Trophoblast cell (in vitro differentiated cells and primary cell): ENCODE measurements at regions not wholly inside any gene's neighbourhood (a gene's known extent, or its start where the extent isn't known, plus 50 kb on each side); places are given as distances from the start of the nearest gene placed in this dataset.

ENCODE experiments used
- DNase-seq, 2 donors: peaks; one replicate each; pipeline ENCODE4 v3.0.0-alpha.2; 2016
- H2AFZ ChIP-seq: 2 replicates; pipeline ENCODE4 v1.6.1; 2013; ENCODE audit warnings: low read length, moderate library complexity, mild to moderate bottlenecking; ENCODE audit not compliant: insufficient read depth, poor library complexity
- H2AK5ac ChIP-seq: 2 replicates; pipeline ENCODE4 v1.6.1; 2013; ENCODE audit warnings: mild to moderate bottlenecking, low read length
- H2BK120ac ChIP-seq: 2 replicates; pipeline ENCODE4 v1.6.1; 2013; ENCODE audit warnings: low read length, mild to moderate bottlenecking, moderate library complexity; ENCODE audit not compliant: insufficient read depth, poor library complexity
- H2BK12ac ChIP-seq: 2 replicates; pipeline ENCODE4 v1.6.1; 2013; ENCODE audit warnings: mild to moderate bottlenecking, low read length, moderate library complexity
- H2BK5ac ChIP-seq: 2 replicates; pipeline ENCODE4 v1.6.1; 2013; ENCODE audit warnings: low read length, low read depth, moderate library complexity, mild to moderate bottlenecking; ENCODE audit not compliant: poor library complexity
- H3K14ac ChIP-seq: 2 replicates; pipeline ENCODE4 v1.6.1; 2013; ENCODE audit warnings: mild to moderate bottlenecking, low read length
- H3K18ac ChIP-seq: 2 replicates; pipeline ENCODE4 v1.6.1; 2013; ENCODE audit warnings: mild to moderate bottlenecking, low read length
- H3K23ac ChIP-seq: 2 replicates; pipeline ENCODE4 v1.6.1; 2013; ENCODE audit warnings: low read length
- H3K27ac ChIP-seq: 2 replicates; pipeline ENCODE4 v1.5.1; 2013; ENCODE audit warnings: low read depth, mild to moderate bottlenecking, inconsistent platforms, low read length, moderate library complexity
- H3K27me3 ChIP-seq: 2 replicates; pipeline ENCODE4 v1.6.1; 2013; ENCODE audit warnings: inconsistent platforms, mild to moderate bottlenecking, low read length, moderate library complexity; ENCODE audit not compliant: insufficient read depth
- H3K36me3 ChIP-seq, 2 experiments: 1 replicate in 1 of 2; 2 replicates in 1 of 2; pipeline ENCODE4 v1.6.1; 2013; ENCODE audit warnings: low read length in 2 of 2, mild to moderate bottlenecking in 2 of 2, moderate library complexity in 1 of 2; ENCODE audit not compliant: insufficient read depth in 2 of 2, control insufficient read depth in 1 of 2
- H3K4ac ChIP-seq: 2 replicates; pipeline ENCODE4 v1.6.1; 2013; ENCODE audit warnings: low read depth, mild to moderate bottlenecking, low read length, moderate library complexity
- H3K4me1 ChIP-seq, 2 experiments: 1 replicate in 1 of 2; 2 replicates in 1 of 2; pipeline ENCODE4 v1.6.1; 2013; ENCODE audit warnings: low read length in 2 of 2, mild to moderate bottlenecking in 2 of 2, moderate library complexity in 1 of 2; ENCODE audit not compliant: insufficient read depth in 2 of 2, control insufficient read depth in 1 of 2
- H3K4me2 ChIP-seq: 2 replicates; pipeline ENCODE4 v1.6.1; 2013; ENCODE audit warnings: inconsistent platforms, mild to moderate bottlenecking, low read length, moderate library complexity
- H3K4me3 ChIP-seq: 2 replicates; pipeline ENCODE4 v1.5.1; 2013; ENCODE audit warnings: mild to moderate bottlenecking, low read depth, low read length, inconsistent platforms
- H3K79me1 ChIP-seq: one replicate; pipeline ENCODE4 v1.6.1; 2013; ENCODE audit warnings: low read length
- H3K79me2 ChIP-seq: 2 replicates; pipeline ENCODE4 v1.6.1; 2013; ENCODE audit warnings: low read length, mild to moderate bottlenecking; ENCODE audit not compliant: control insufficient read depth, insufficient read depth, poor library complexity
- H3K9ac ChIP-seq: 2 replicates; pipeline ENCODE4 v1.6.1; 2013; ENCODE audit warnings: mild to moderate bottlenecking, low read length
- H3K9me3 ChIP-seq: 2 replicates; pipeline ENCODE4 v1.6.1; 2013; ENCODE audit warnings: low read depth, mild to moderate bottlenecking, control low read depth, inconsistent platforms, low read length; ENCODE audit not compliant: insufficient read depth
- H4K12ac ChIP-seq: 2 replicates; pipeline ENCODE4 v1.6.1; 2013; ENCODE audit warnings: low read depth, mild to moderate bottlenecking, low read length, moderate library complexity
- H4K8ac ChIP-seq: 2 replicates; pipeline ENCODE4 v1.6.1; 2013; ENCODE audit warnings: low read depth, mild to moderate bottlenecking, low read length, moderate library complexity
- H4K91ac ChIP-seq: one replicate; pipeline ENCODE4 v1.6.1; 2013; ENCODE audit warnings: low read depth, mild to moderate bottlenecking, low read length, moderate library complexity
- WGBS: extraction: QIAGEN DNeasy Blood & Tissue Kit; methylation state at CpG from one replicate; pipeline ENCODE4 v1.1.7; 2013; ENCODE audit warnings: missing lambda C conversion rate; ENCODE audit not compliant: insufficient read length, insufficient coverage; ENCODE audit errors: extremely low coverage; 5-methylcytosine and 5-hydroxymethylcytosine counted together

- no peak overlapping the region for H2AFZ ChIP-seq
- no peaks in the 10 kb centered on the region for H3K4me1 ChIP-seq
- no peak overlapping the region for H2BK120ac ChIP-seq
- no peak overlapping the region for H3K14ac ChIP-seq
- DNase-seq: no peak
- H3K36me3 ChIP-seq: no peaks in the 10 kb centered on the region
- no peak overlapping the region for H3K27ac ChIP-seq
- no peak overlapping the region for H3K18ac ChIP-seq
- no peak overlapping the region for H3K23ac ChIP-seq
- H3K4me3 ChIP-seq: no peak overlapping the region
- no peak overlapping the region for H2AK5ac ChIP-seq
- no CpG with 5 or more reads among the region's 1 CpG for WGBS
- no peak overlapping the region for H3K9ac ChIP-seq
- H3K79me2 ChIP-seq: no peaks in the 10 kb centered on the region
- H3K79me1 ChIP-seq: no peaks in the 10 kb centered on the region
- no peak overlapping the region for H4K8ac ChIP-seq
- no peak overlapping the region for H4K91ac ChIP-seq
- H3K4ac ChIP-seq: no peak overlapping the region
- H2BK5ac ChIP-seq: no peak overlapping the region
- H3K9me3 ChIP-seq: no peaks in the 10 kb centered on the region
- H4K12ac ChIP-seq: no peak overlapping the region
- H2BK12ac ChIP-seq: no peak overlapping the region
- no peak overlapping the region for H3K4me2 ChIP-seq
- no peaks in the 10 kb centered on the region for H3K27me3 ChIP-seq
These were observed 1309.0 kb upstream of the PABPC4L start for GRCh38 chr4:135510582-135510981.

GRCh38 chr4:135508006-135508714, 1306.6 kb upstream of the PABPC4L start:
- no CpG with 5 or more reads among the region's 4 CpGs for WGBS
- no peak overlapping the region for H4K12ac ChIP-seq
- H3K9ac ChIP-seq: no peak overlapping the region
- no peaks in the 10 kb centered on the region for H3K9me3 ChIP-seq
- H4K8ac ChIP-seq: no peak overlapping the region
- H4K91ac ChIP-seq: no peak overlapping the region
- H3K4me2 ChIP-seq: no peak overlapping the region
- H2BK5ac ChIP-seq: no peak overlapping the region
- no peak overlapping the region for H2AK5ac ChIP-seq
- H3K4me1 ChIP-seq: no peaks in the 10 kb centered on the region
- H2BK120ac ChIP-seq: no peak overlapping the region
- no peaks in the 10 kb centered on the region for H3K79me2 ChIP-seq
- no peak overlapping the region for H3K14ac ChIP-seq
- no peak overlapping the region for H3K4ac ChIP-seq
- H3K4me3 ChIP-seq: no peak overlapping the region
- no peak for DNase-seq
- no peaks in the 10 kb centered on the region for H3K27me3 ChIP-seq
- H3K36me3 ChIP-seq: no peaks in the 10 kb centered on the region
- H2BK12ac ChIP-seq: no peak overlapping the region
- no peaks in the 10 kb centered on the region for H3K79me1 ChIP-seq
- H3K23ac ChIP-seq: no peak overlapping the region
- H3K27ac ChIP-seq: no peak overlapping the region
- no peak overlapping the region for H2AFZ ChIP-seq
- no peak overlapping the region for H3K18ac ChIP-seq

GRCh38 chr4:135497563-135498152, 1296.1 kb upstream of the PABPC4L start:
- H3K27ac ChIP-seq: no peak overlapping the region
- no peak overlapping the region for H3K23ac ChIP-seq
- no peaks in the 10 kb centered on the region for H3K27me3 ChIP-seq
- H2BK120ac ChIP-seq: no peak overlapping the region
- H2BK12ac ChIP-seq: no peak overlapping the region
- no peak overlapping the region for H3K9ac ChIP-seq
- H3K4ac ChIP-seq: no peak overlapping the region
- no peak overlapping the region for H3K4me3 ChIP-seq
- no peak overlapping the region for H4K8ac ChIP-seq
- H4K12ac ChIP-seq: no peak overlapping the region
- no peak overlapping the region for H2BK5ac ChIP-seq
- no peaks in the 10 kb centered on the region for H3K4me1 ChIP-seq
- H3K79me1 ChIP-seq: no peaks in the 10 kb centered on the region
- no peak overlapping the region for H2AK5ac ChIP-seq
- no peak overlapping the region for H3K4me2 ChIP-seq
- H3K79me2 ChIP-seq: no peaks in the 10 kb centered on the region
- H3K18ac ChIP-seq: no peak overlapping the region
- H3K14ac ChIP-seq: no peak overlapping the region
- no peak for DNase-seq
- no peaks in the 10 kb centered on the region for H3K36me3 ChIP-seq
- H2AFZ ChIP-seq: no peak overlapping the region
- no peak overlapping the region for H4K91ac ChIP-seq
- no CpG with 5 or more reads among the region's 1 CpG for WGBS
- H3K9me3 ChIP-seq: no peaks in the 10 kb centered on the region

GRCh38 chr4:135492439-135492838, 1290.8 kb upstream of the PABPC4L start:
- Histone ChIP-seq H3K4ac (no peak overlapping the region), H3K18ac (no peak overlapping the region), H3K9ac (no peak overlapping the region), H3K4me1 (no peaks in the 10 kb centered on the region), H3K14ac (no peak overlapping the region), H4K91ac (no peak overlapping the region), H2BK12ac (no peak overlapping the region), H3K79me1 (no peaks in the 10 kb centered on the region), H3K4me2 (no peak overlapping the region), H3K27ac (no peak overlapping the region), H3K4me3 (no peak overlapping the region), H3K9me3 (no peaks in the 10 kb centered on the region), H3K36me3 (no peaks in the 10 kb centered on the region), H2BK120ac (no peak overlapping the region), H3K27me3 (no peaks in the 10 kb centered on the region), H4K12ac (no peak overlapping the region), H3K23ac (no peak overlapping the region), H3K79me2 (no peaks in the 10 kb centered on the region), H2AK5ac (no peak overlapping the region), H4K8ac (no peak overlapping the region), H2BK5ac (no peak overlapping the region), H2AFZ (no peak overlapping the region)
- no peak for DNase-seq
- WGBS: no CpG with 5 or more reads among the region's 2 CpGs
